Astrocyte (in vitro differentiated cells and primary cell): ENCODE measurements at regions not wholly inside any gene's neighbourhood (a gene's known extent, or its start where the extent isn't known, plus 50 kb on each side); places are given as distances from the start of the nearest gene placed in this dataset.

Source experiments
- EZH2 ChIP-seq: IDR thresholded peaks from 2 replicates; pipeline ENCODE4 v1.6.1; 2012; ENCODE audit warnings: mild to moderate bottlenecking, low read length, inconsistent platforms; ENCODE audit not compliant: insufficient read depth
- TF ChIP-seq, protein P1 (sequence below): IDR thresholded peaks from 2 replicates; pipeline ENCODE4 v1.5.1; 2011; ENCODE audit warnings: low read depth, mild to moderate bottlenecking, inconsistent platforms, low read length, moderate library complexity; ENCODE audit not compliant: insufficient read depth

GRCh38 chr16:82331974-82332750 is 162.1 kb upstream of the MPHOSPH6 start:
- TF ChIP-seq, protein P1, sequence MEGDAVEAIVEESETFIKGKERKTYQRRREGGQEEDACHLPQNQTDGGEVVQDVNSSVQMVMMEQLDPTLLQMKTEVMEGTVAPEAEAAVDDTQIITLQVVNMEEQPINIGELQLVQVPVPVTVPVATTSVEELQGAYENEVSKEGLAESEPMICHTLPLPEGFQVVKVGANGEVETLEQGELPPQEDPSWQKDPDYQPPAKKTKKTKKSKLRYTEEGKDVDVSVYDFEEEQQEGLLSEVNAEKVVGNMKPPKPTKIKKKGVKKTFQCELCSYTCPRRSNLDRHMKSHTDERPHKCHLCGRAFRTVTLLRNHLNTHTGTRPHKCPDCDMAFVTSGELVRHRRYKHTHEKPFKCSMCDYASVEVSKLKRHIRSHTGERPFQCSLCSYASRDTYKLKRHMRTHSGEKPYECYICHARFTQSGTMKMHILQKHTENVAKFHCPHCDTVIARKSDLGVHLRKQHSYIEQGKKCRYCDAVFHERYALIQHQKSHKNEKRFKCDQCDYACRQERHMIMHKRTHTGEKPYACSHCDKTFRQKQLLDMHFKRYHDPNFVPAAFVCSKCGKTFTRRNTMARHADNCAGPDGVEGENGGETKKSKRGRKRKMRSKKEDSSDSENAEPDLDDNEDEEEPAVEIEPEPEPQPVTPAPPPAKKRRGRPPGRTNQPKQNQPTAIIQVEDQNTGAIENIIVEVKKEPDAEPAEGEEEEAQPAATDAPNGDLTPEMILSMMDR: no peak
- no peak for TF ChIP-seq EZH2
